Testis (tissue), 2 donors: ENCODE measurements at regions not wholly inside any gene's neighbourhood (a gene's known extent, or its start where the extent isn't known, plus 50 kb on each side); places are given as distances from the start of the nearest gene placed in this dataset.

ENCODE experiments used
- DNase-seq: peaks from one replicate; pipeline ENCODE4 v3.0.0-alpha.2; 2019
- H3K27ac ChIP-seq, 2 donors: fragments of 200-600 bp; sonication (generic); one replicate each; pipeline ENCODE4 v1.5.1; 2019
- H3K27me3 ChIP-seq: fragments of 200-600 bp; sonication (generic); one replicate; pipeline ENCODE4 v1.5.1; 2019
- H3K36me3 ChIP-seq: fragments of 200-600 bp; sonication (generic); one replicate; pipeline ENCODE4 v1.5.1; 2017; ENCODE audit warnings: low read depth; ENCODE audit errors: missing control alignments
- H3K4me1 ChIP-seq: fragments of 200-600 bp; sonication (generic); one replicate; pipeline ENCODE4 v1.5.1; 2019
- H3K4me3 ChIP-seq, 2 donors: fragments of 200-600 bp; sonication (generic); one replicate each; pipeline ENCODE4 v1.5.1; 2017 to 2019
- H3K9me3 ChIP-seq: fragments of 200-600 bp; sonication (generic); one replicate; pipeline ENCODE4 v1.5.1; 2017
- CTCF ChIP-seq, 3 experiments: fragments of 450-650 bp in 2 of 3; fragments of 200-600 bp in 1 of 3; sonication (generic) in 1 of 3; IDR thresholded peaks; one replicate each; pipeline ENCODE4 v1.5.1; 2016 to 2019; ENCODE audit warnings: antibody characterized with exemption in 3 of 3, mild to moderate bottlenecking in 2 of 3, moderate library complexity in 1 of 3
- POLR2A ChIP-seq: fragments of 450-650 bp; IDR thresholded peaks from one replicate; pipeline ENCODE4 v1.6.1; 2017; ENCODE audit warnings: antibody characterized with exemption, mild to moderate bottlenecking, moderate library complexity
- WGBS, 2 donors: methylation state at CpG; one replicate each; pipeline ENCODE4 v1.1.5; 2018; 5-methylcytosine and 5-hydroxymethylcytosine counted together
- intact Hi-C: fragments of 100-400 bp; cut with DNase I; formaldehyde crosslinking; loops from one replicate; pipeline ENCODE4 v1.15.1; 2023; ENCODE audit warnings: low total_unique reads

- no peaks in the 10 kb centered on the region for H3K27me3 ChIP-seq
- H3K27ac ChIP-seq, result no peak overlapping the region
- H3K4me1 ChIP-seq, result no peaks in the 10 kb centered on the region
- no peak overlapping the region for H3K4me3 ChIP-seq
- intact Hi-C loops, result no loop called here
- no peak for TF ChIP-seq CTCF (IDR thresholded peaks at IDR 0.05)
- TF ChIP-seq POLR2A, result no peak
- no peaks in the 10 kb centered on the region for H3K9me3 ChIP-seq
- WGBS, 2 donors, result 80 to 91% methylated on average over 1 to 7 of the region's 7 CpGs
- no peaks in the 10 kb centered on the region for H3K36me3 ChIP-seq
- DNase-seq, result no peak
Measured at GRCh38 chr11:76298255-76298654, 82.7 kb downstream of the THAP12 start.

GRCh38 chr11:76296731-76297542, 84.0 kb downstream of the THAP12 start:
- no peak for TF ChIP-seq POLR2A

GRCh38 chr11:76293189-76293631, 86.9 kb upstream of the WNT11 start:
- Histone ChIP-seq H3K36me3 (no peaks in the 10 kb centered on the region), H3K9me3 (no peaks in the 10 kb centered on the region), H3K27me3 (no peaks in the 10 kb centered on the region), H3K27ac (no peak overlapping the region), H3K4me1 (no peaks in the 10 kb centered on the region), H3K4me3 (no peak overlapping the region)
- TF ChIP-seq POLR2A (no peak), CTCF (IDR thresholded peaks at IDR 0.05) (no peak)
- no peak for DNase-seq
- intact Hi-C loops, result no loop called here
- WGBS, 2 donors, result 87 to 88% methylated on average over 11 of the region's 11 CpGs

More at GRCh38 chr11:76296731-76297542, 84.0 kb downstream of the THAP12 start:
- intact Hi-C loops, result no loop called here
- no peak for DNase-seq
- Histone ChIP-seq H3K27me3 (no peaks in the 10 kb centered on the region), H3K9me3 (no peaks in the 10 kb centered on the region), H3K36me3 (no peaks in the 10 kb centered on the region), H3K27ac (no peak overlapping the region), H3K4me1 (no peaks in the 10 kb centered on the region), H3K4me3 (no peak overlapping the region)
- WGBS, 2 donors, result 92% methylated on average over 10 to 12 of the region's 12 CpGs

GRCh38 chr11:76292583-76293188, 86.4 kb upstream of the WNT11 start:
- Histone ChIP-seq H3K27ac (no peak overlapping the region), H3K9me3 (no peaks in the 10 kb centered on the region), H3K4me1 (no peaks in the 10 kb centered on the region), H3K4me3 (no peak overlapping the region), H3K36me3 (no peaks in the 10 kb centered on the region), H3K27me3 (no peaks in the 10 kb centered on the region)
- intact Hi-C loops, result no loop called here
- DNase-seq, result no peak
- no peak for TF ChIP-seq CTCF (IDR thresholded peaks at IDR 0.05)
- WGBS, 2 donors, result 68 to 80% methylated on average over 6 of the region's 6 CpGs

- DNase-seq, result no peak
- intact Hi-C loops, result no loop called here
- Histone ChIP-seq H3K36me3 (no peaks in the 10 kb centered on the region), H3K9me3 (no peaks in the 10 kb centered on the region), H3K27me3 (no peaks in the 10 kb centered on the region), H3K4me1 (no peaks in the 10 kb centered on the region), H3K27ac (no peak overlapping the region), H3K4me3 (no peak overlapping the region)
- no peak for TF ChIP-seq POLR2A
- no peak for TF ChIP-seq CTCF (IDR thresholded peaks at IDR 0.05)
- 79 to 81% methylated on average over 21 to 24 of the region's 24 CpGs for WGBS, 2 donors
Measured at GRCh38 chr11:76291576-76292526, 85.5 kb upstream of the WNT11 start.
